SJSA1 (cell line): ENCODE measurements at regions not wholly inside any gene's neighbourhood (a gene's known extent, or its start where the extent isn't known, plus 50 kb on each side); places are given as distances from the start of the nearest gene placed in this dataset.
"Not testable (repeated sequence)": the region's sequence is repeated elsewhere in the genome, so short reads cannot be mapped to it uniquely, and the experiment has no call there.

Experiments used
- DNase-seq, 2 experiments: peaks; one replicate each; pipeline ENCODE4 v3.0.0-alpha.2; 2015 to 2020; ENCODE audit warnings: low spot score in 2 of 2, low read depth in 1 of 2
- H3K27ac ChIP-seq: fragments of 250-450 bp; sonication (Bioruptor Pico); 2 replicates; pipeline ENCODE4 v1.5.1; 2020; ENCODE audit warnings: mild to moderate bottlenecking, moderate library complexity
- H3K27me3 ChIP-seq: fragments of 250-450 bp; sonication (Bioruptor Pico); replicated peaks from 2 replicates; pipeline ENCODE4 v1.5.1; 2020; ENCODE audit warnings: mild to moderate bottlenecking, moderate library complexity
- H3K36me3 ChIP-seq: fragments of 250-450 bp; sonication (Bioruptor Pico); 2 replicates; pipeline ENCODE4 v1.5.1; 2020; ENCODE audit warnings: mild to moderate bottlenecking
- H3K4me1 ChIP-seq: fragments of 250-450 bp; sonication (Bioruptor Pico); replicated peaks from 2 replicates; pipeline ENCODE4 v1.6.1; 2021; ENCODE audit warnings: mild to moderate bottlenecking
- H3K4me3 ChIP-seq: fragments of 250-450 bp; sonication (Bioruptor Pico); 2 replicates; pipeline ENCODE4 v1.5.1; 2020; ENCODE audit warnings: mild to moderate bottlenecking
- H3K9me3 ChIP-seq: fragments of 250-450 bp; sonication (Bioruptor Pico); replicated peaks from 2 replicates; pipeline ENCODE4 v1.5.1; 2020; ENCODE audit warnings: mild to moderate bottlenecking

DNA sequence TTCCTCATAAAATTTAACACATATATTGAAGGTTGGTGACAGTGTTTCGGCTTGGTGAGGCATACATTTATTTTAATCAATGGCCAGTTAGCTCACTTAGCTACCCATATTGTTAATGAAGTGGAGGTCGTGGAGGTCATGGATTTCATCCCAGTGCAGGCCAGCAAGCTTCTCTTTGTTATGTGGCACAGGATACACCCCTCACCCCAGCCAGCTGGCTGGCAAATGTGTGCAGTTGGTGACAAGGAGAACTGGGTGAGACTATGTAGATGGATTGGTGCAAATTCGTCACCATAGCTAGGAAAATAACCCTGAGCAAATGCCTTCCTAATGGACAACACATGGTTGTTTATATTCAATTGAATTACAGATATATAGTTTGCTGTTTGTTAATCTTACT is 50.5 kb upstream of the FOXP2 start:
- Histone ChIP-seq H3K27me3 (no peaks in the 10 kb centered on the region), H3K36me3 (no peaks in the 10 kb centered on the region), H3K4me3 (no peak overlapping the region), H3K4me1 (no peaks in the 10 kb centered on the region), H3K9me3 (no peaks in the 10 kb centered on the region), H3K27ac (no peak overlapping the region)
- DNase-seq: no peak

DNA sequence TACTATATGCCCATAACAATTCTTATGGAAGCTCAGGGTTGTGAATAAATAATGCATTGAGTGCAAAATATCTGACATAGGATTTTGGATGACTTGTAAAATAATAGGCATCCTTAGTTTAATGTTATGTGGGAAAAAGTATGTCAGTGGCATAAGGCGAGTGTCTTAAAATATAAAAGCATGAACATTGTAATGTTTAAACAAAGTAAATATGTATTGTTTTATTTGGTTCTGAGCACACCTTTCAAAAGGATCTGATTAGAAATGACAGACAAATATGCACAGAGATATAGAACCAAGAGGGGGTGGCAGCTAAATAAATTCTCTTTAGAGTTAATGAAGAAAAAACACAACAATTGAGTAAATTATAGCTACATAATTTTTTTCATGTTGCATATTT is 51.3 kb upstream of the FOXP2 start:
- Histone ChIP-seq H3K36me3 (no peaks in the 10 kb centered on the region), H3K9me3 (no peaks in the 10 kb centered on the region), H3K27ac (no peak overlapping the region), H3K4me1 (no peaks in the 10 kb centered on the region), H3K27me3 (no peaks in the 10 kb centered on the region), H3K4me3 (no peak overlapping the region)
- no peak for DNase-seq

DNA sequence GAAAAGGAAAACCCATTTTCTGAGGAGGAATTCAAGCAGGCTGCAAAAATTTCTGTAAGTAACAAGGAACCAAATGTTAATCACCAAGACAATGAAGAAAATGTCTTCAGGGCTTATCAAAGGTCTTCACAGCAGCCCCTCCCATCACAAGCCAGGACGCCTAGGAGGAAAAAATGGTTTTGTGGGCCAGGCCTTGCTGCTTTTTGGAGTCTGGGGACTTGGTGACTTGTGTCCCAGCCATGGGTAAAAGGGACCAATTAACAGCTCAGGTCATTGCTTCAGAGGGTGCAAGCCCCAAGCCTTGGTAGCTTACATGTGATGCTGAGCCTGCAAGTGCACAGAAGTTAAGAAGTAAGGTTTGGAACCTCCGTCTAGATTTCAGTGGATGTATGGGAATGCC is 55.7 kb upstream of the FOXP2 start:
- DNase-seq: no peak
- no peak overlapping the region for H3K27ac ChIP-seq
- no peak overlapping the region for H3K4me3 ChIP-seq
- H3K4me1 ChIP-seq: no peaks in the 10 kb centered on the region
- H3K36me3 ChIP-seq: no peaks in the 10 kb centered on the region
- H3K9me3 ChIP-seq: no peaks in the 10 kb centered on the region
- H3K27me3 ChIP-seq: no peaks in the 10 kb centered on the region

DNA sequence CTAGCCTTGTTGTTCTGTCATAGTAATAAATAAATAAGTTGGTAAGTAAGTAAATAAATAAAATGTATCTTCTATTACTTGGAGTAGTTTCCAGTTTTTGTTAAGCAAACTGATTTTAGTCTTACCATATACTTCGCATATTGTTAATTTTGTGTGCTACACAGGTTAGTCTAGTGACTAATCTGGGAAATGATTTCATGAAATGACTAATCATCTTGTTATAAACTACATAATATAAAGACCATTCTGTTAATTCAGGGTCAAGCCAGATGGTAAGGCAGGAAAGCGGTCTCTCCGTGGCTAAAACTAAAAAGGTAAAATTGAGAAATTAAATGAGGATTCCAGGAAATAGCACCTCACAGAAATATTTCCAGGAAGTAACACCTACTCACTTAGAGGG is 58.5 kb upstream of the FOXP2 start:
- no peak for DNase-seq
- no peaks in the 10 kb centered on the region for H3K36me3 ChIP-seq

DNA sequence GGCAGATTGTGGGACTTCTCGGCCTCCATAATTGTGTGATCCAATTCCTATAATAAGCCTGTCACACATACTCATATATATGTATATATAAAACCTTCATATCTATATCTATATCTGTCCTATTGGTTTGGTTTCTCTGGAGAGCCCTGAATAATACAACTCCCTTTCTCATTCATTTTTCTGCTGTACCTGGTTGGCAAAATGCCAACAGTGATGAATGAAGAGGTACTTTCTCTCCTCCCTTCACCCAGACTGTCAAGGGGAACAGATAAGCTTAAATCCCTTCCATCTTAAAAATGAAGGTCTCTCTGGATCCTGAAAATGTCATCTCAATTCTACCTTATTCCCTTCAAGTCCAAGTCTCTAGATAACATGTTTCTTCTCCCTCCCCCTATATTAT is 60.3 kb upstream of the FOXP2 start:
- no peak overlapping the region for H3K4me3 ChIP-seq

More for the DNA sequence above, 58.5 kb upstream of the FOXP2 start:
- Histone ChIP-seq H3K9me3 (no peaks in the 10 kb centered on the region), H3K27ac (no peak overlapping the region), H3K4me1 (no peaks in the 10 kb centered on the region), H3K4me3 (no peak overlapping the region), H3K27me3 (no peaks in the 10 kb centered on the region)

DNA sequence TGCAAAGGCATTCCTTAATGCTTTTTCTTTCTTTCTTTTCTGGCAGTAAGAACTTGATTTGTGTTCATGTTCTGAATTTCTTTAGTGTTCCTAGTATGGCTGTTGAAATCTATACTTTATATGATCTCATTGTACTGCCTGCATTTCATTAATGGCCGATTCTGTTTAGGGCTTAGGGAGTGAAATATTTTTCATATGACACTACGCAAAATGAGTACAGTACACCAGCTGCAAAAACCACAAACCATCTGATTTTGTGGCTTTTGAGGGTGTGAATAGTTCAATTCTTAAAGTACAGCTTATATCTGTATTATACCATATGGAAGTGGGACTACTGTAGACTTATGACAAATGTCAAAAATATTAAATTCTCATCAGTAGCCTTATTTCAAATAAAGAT is 69.1 kb upstream of the FOXP2 start:
- H3K4me3 ChIP-seq: no peak overlapping the region
- no peaks in the 10 kb centered on the region for H3K27me3 ChIP-seq
- no peak for DNase-seq
- no peaks in the 10 kb centered on the region for H3K4me1 ChIP-seq
- no peak overlapping the region for H3K27ac ChIP-seq
- no peaks in the 10 kb centered on the region for H3K36me3 ChIP-seq
- H3K9me3 ChIP-seq: no peaks in the 10 kb centered on the region

More for the DNA sequence above, 60.3 kb upstream of the FOXP2 start:
- no peak for DNase-seq
- H3K36me3 ChIP-seq: no peaks in the 10 kb centered on the region
- no peak overlapping the region for H3K27ac ChIP-seq
- no peaks in the 10 kb centered on the region for H3K9me3 ChIP-seq
- no peaks in the 10 kb centered on the region for H3K27me3 ChIP-seq
- no peaks in the 10 kb centered on the region for H3K4me1 ChIP-seq

DNA sequence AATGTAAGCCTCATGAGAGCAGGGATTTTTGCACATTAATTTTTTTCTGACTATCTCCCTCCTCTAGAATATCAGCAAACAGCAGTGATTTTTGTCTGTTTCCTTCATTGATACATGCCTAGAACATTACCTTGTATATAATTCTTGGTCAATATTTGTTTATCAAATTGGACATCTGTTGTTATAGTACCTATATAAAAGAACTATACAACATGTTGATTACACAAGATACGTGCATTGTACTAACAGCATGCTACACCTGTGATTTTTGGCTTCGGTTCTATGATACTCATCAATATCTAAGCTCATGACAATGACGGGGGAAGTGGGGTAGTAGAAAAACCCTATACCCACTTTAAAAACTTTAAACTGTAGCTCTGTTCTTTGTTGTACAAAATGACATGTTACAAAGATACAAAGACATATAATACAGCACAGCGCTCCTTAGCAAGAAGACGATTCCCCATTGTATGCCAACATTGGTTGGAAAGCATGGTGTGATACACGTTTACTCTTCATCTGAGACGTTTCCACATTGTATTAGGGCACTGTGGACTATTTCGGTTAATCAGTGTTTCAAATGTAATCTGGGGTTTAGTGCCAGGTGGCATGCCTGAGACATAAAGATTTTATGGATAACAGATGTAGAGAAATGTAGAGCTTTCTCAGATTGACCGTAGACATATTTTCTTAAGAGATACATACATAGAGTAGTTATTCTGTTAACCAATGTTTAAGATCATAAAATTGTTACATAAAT is 70.5 kb upstream of the FOXP2 start:
- H3K27me3 ChIP-seq: no peaks in the 10 kb centered on the region
- no peaks in the 10 kb centered on the region for H3K36me3 ChIP-seq
- no peak for DNase-seq
- no peak overlapping the region for H3K27ac ChIP-seq
- no peaks in the 10 kb centered on the region for H3K4me1 ChIP-seq
- no peak overlapping the region for H3K4me3 ChIP-seq
- H3K9me3 ChIP-seq: no peaks in the 10 kb centered on the region

DNA sequence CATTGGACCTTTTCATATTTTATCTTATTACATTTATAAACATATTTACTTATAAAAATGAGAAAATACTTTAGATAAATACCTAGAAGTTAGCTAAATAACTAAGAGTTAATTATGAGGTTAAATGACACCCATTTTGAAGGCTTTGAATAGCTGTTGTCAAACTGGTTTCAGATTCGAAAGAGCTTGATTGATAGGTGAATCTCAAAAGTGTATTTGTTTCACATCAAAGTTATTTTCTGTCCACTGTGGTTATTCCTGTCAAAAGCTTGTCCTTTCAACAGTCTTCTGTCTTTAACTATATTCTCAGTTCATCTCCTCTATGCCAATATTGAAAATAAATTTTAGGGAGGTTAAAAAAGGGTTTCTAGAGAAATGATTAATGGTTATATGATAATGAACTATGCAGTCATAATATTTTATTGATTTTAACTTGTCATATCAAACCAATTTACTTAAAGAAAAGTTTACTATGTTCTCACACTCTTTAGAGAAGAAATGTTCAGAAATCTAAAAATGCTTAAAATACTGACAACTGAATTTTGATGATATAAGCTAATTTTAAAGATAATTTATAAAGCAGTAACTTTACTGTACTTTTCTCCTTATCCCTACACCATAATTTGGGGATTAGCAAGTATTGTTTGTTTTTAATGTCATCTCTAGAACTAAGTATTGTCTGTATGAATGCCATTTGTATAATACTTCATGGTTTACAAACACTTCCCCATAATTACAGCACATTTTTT is 72.0 kb upstream of the FOXP2 start:
- Histone ChIP-seq H3K4me3 (no peak overlapping the region), H3K4me1 (no peaks in the 10 kb centered on the region), H3K9me3 (no peaks in the 10 kb centered on the region), H3K36me3 (no peaks in the 10 kb centered on the region), H3K27me3 (no peaks in the 10 kb centered on the region), H3K27ac (no peak overlapping the region)
- DNase-seq: no peak

DNA sequence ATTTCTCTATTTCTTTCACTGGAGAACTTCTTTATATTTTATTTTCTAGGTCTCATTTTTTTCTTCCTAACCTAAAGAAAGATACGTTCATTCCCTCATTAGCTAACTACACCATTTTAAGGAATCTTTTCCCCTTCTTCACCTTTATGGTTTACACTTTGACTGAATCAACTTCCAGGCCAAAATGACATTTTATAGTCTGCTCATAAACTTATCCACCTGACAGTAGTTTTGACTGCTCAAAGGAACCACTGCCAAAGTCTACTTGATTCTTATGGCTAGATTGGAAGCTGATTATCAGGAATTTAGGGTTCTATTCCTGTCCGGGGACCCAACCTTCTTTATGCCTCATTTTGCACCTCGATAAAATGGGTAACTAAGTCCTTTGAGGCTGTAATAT is 73.0 kb upstream of the FOXP2 start:
- H3K4me3 ChIP-seq: no peak overlapping the region
- no peaks in the 10 kb centered on the region for H3K9me3 ChIP-seq
- DNase-seq: no peak
- H3K4me1 ChIP-seq: no peaks in the 10 kb centered on the region
- H3K27ac ChIP-seq: no peak overlapping the region
- H3K36me3 ChIP-seq: no peaks in the 10 kb centered on the region
- no peaks in the 10 kb centered on the region for H3K27me3 ChIP-seq

DNA sequence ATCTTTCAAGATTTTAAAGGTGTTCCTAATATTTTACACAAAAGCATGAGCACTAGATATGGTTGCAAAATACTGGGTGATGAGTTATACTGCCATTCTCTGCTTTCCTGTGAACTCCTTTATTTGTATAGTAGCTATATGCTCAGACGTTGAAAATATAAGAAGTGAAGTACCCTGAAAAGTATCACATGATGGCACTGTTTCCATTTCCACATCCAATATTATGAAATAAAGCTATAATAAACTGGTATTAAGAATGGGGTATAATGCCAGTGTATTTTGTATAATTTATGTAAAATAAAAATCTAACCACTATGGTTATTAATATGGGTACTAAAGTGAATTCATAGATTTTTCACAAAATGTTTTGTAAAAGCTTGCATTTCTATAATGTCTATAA is 79.6 kb upstream of the FOXP2 start:
- no peak overlapping the region for H3K4me3 ChIP-seq
- H3K27ac ChIP-seq: no peak overlapping the region
- no peak for DNase-seq
- H3K36me3 ChIP-seq: no peaks in the 10 kb centered on the region
- no peaks in the 10 kb centered on the region for H3K27me3 ChIP-seq
- H3K4me1 ChIP-seq: no peaks in the 10 kb centered on the region
- no peaks in the 10 kb centered on the region for H3K9me3 ChIP-seq

DNA sequence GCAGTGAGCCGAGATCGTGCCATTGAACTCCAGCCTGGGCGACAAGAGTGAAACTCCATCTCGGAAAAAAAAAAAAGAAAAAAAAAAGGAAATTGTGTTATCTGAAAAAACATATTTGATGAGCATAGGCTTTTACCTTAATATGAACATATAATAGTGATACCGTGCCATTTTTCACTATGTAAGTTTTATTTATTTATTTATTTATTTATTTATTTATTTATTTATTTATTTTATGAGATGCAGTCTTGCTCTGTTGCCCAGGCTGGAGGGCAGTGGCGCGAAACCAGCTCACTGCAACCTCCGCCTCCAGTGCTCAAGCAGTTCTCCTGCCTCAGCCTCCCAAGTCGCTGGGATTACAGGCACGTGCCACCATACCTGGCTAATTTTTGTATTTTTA is 85.2 kb upstream of the FOXP2 start:
- not testable (repeated sequence) for H3K27me3 ChIP-seq, DNase-seq, H3K9me3 ChIP-seq, H3K36me3 ChIP-seq, H3K4me3 ChIP-seq, H3K4me1 ChIP-seq, H3K27ac ChIP-seq

DNA sequence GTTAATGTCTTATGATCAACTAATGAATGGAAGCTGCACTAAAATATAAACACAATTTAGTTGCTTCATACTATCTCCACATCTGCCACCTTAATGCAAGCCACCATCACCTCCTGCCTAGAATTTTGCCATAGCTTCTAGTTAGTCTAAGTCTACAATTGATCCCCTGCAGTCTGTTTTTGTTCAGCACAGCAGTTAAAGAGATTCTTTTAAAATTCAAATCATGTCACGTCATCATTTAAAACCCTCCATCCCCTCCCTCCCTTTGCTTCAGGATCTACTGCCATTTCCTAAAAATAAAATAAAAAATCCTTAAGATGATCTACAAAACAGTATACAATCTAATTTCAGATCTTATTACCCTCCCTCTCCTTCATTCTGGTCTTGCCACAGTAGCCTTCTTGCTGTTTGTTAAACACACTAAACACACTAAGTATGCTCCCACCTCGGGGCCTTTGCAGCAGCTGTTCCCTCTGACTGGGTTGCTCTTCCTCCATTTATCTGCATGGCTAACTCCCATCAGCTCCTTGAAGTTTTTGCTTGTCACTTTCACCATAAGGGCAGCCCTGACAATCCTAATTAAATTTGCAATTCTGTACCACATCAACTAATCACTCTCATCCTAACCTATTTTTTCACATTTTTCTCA is 97.0 kb upstream of the FOXP2 start:
- Histone ChIP-seq H3K27me3 (no peaks in the 10 kb centered on the region), H3K36me3 (no peaks in the 10 kb centered on the region)
- no peak for DNase-seq

DNA sequence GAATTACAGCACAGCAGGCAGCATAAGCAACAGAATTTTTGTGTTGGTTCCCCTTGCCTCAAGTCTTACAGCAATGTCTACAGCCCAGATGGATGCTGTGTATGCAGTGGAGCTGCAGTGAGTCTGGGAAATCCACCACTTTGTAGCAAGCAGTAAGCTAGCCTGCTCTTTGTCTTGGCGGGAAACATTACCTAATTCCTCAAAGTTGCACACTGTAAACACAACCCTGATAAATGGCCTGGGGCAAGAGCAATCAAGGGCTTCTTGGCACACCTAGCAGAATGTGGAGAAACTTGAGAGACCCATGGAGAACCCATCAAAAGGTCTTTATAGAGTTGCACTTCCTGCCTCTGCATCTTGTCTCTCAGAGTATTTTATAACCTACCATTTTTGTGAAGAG is 102.0 kb upstream of the FOXP2 start:
- Histone ChIP-seq H3K9me3 (no peaks in the 10 kb centered on the region), H3K4me1 (no peaks in the 10 kb centered on the region), H3K4me3 (no peak overlapping the region), H3K27ac (no peak overlapping the region), H3K27me3 (no peaks in the 10 kb centered on the region), H3K36me3 (no peaks in the 10 kb centered on the region)
- no peak for DNase-seq

More for the DNA sequence above, 97.0 kb upstream of the FOXP2 start:
- Histone ChIP-seq H3K27ac (no peak overlapping the region), H3K4me3 (no peak overlapping the region), H3K9me3 (no peaks in the 10 kb centered on the region), H3K4me1 (no peaks in the 10 kb centered on the region)
